SK-N-SH (cell line): ENCODE measurements at regions not wholly inside any gene's neighbourhood (a gene's known extent, or its start where the extent isn't known, plus 50 kb on each side); places are given as distances from the start of the nearest gene placed in this dataset.
A peak's percentile ranks its signal among the peaks of the same experiment; 100 is the strongest.

Experiments used
- CTCF ChIA-PET: fragments of 300-600, 350-600 bp; formaldehyde crosslinking; extraction: SDS; loops from one replicate; lab custom pipeline; 2021; lab: Yijun Ruan, JAX
- POLR2A ChIA-PET: fragments of 350-600 bp; sonication (Branson Sonifier 250); formaldehyde crosslinking; extraction: SDS; loops from one replicate; lab custom pipeline; 2020; ENCODE audit warnings: antibody characterized with exemption, inconsistent platforms; lab: Yijun Ruan, JAX
- DNase-seq: peaks from one replicate; pipeline ENCODE4 v3.0.0; 2012
- H2AFZ ChIP-seq: fragments of 200-600 bp; sonication (generic); 2 replicates; pipeline ENCODE4 v1.8.1; 2016; ENCODE audit warnings: antibody characterized with exemption, mild to moderate bottlenecking, low read depth
- H3F3A ChIP-seq: fragments of 200-600 bp; sonication (generic); replicated peaks from 2 replicates; pipeline ENCODE3; 2016; ENCODE audit warnings: antibody characterized with exemption, mild to moderate bottlenecking; ENCODE audit not compliant: insufficient read depth
- H3K27ac ChIP-seq, 2 experiments: fragments of 200-500 bp in 1 of 2; fragments of 200-600 bp in 1 of 2; sonication (Bioruptor generic) in 1 of 2; sonication (generic), shearing (Covaris generic) in 1 of 2; 2 replicates each; pipeline versions ENCODE4 v1.5.1 to v1.6.1; 2014 to 2016; ENCODE audit warnings: low read depth in 2 of 2, inconsistent platforms in 1 of 2, low read length in 1 of 2, mild to moderate bottlenecking in 1 of 2, mixed read lengths in 1 of 2
- H3K27me3 ChIP-seq: fragments of 200-600 bp; sonication (generic), shearing (Covaris generic); 2 replicates; pipeline ENCODE4 v1.6.1; 2016; ENCODE audit warnings: mixed run types; ENCODE audit not compliant: insufficient read depth
- H3K36me3 ChIP-seq, 2 experiments: fragments of 200-500 bp in 1 of 2; fragments of 200-600 bp in 1 of 2; sonication (Bioruptor generic) in 1 of 2; sonication (generic) in 1 of 2; replicated peaks in 1 of 2; 2 replicates each; pipeline versions ENCODE3 to v1.5.1; 2014 to 2016; ENCODE audit warnings: low read length in 1 of 2, mild to moderate bottlenecking in 1 of 2; ENCODE audit not compliant: insufficient read depth in 2 of 2, control insufficient read depth in 1 of 2
- H3K4me1 ChIP-seq, 2 experiments: fragments of 200-500 bp in 1 of 2; fragments of 200-600 bp in 1 of 2; sonication (Bioruptor generic) in 1 of 2; sonication (generic), shearing (Covaris generic) in 1 of 2; 2 replicates each; pipeline versions ENCODE4 v1.5.1 to v1.6.1; 2014 to 2016; ENCODE audit warnings: low read depth in 1 of 2, low read length in 1 of 2, mixed run types in 1 of 2; ENCODE audit not compliant: insufficient read depth in 2 of 2, control insufficient read depth in 1 of 2
- H3K4me2 ChIP-seq: fragments of 200-600 bp; sonication (generic), shearing (Covaris generic); 2 replicates; pipeline ENCODE4 v1.6.1; 2017; ENCODE audit warnings: mixed run types
- H3K4me3 ChIP-seq, 2 experiments: fragments of 200-500 bp in 1 of 2; fragments of 200-600 bp in 1 of 2; sonication (Bioruptor generic) in 1 of 2; sonication (generic), shearing (Covaris generic) in 1 of 2; 2 replicates each; pipeline versions ENCODE4 v1.5.1 to v1.8.1; 2014 to 2016; ENCODE audit warnings: low read depth in 2 of 2, inconsistent platforms in 1 of 2, low read length in 1 of 2, mild to moderate bottlenecking in 1 of 2, mixed read lengths in 1 of 2, moderate library complexity in 1 of 2
- H3K79me2 ChIP-seq: fragments of 200-600 bp; sonication (generic); 2 replicates; pipeline ENCODE4 v1.8.1; 2017; ENCODE audit warnings: mild to moderate bottlenecking; ENCODE audit not compliant: insufficient read depth
- H3K9ac ChIP-seq: fragments of 200-600 bp; sonication (generic); 2 replicates; pipeline ENCODE4 v1.6.1; 2017; ENCODE audit warnings: mixed run types
- H3K9me2 ChIP-seq: fragments of 200-600 bp; sonication (generic); 2 replicates; pipeline ENCODE4 v1.6.1; 2017; ENCODE audit warnings: mixed run types
- H3K9me3 ChIP-seq: fragments of 200-600 bp; sonication (generic); 2 replicates; pipeline ENCODE4 v1.6.1; 2017; ENCODE audit warnings: mixed run types, mild to moderate bottlenecking, moderate library complexity
- H4K20me1 ChIP-seq: fragments of 200-600 bp; sonication (generic); 2 replicates; pipeline ENCODE4 v1.6.1; 2017; ENCODE audit warnings: mild to moderate bottlenecking, mixed run types; ENCODE audit not compliant: insufficient read depth
- CHD2 ChIP-seq: fragments of 150-350 bp; IDR thresholded peaks from 2 replicates; pipeline ENCODE4 v1.6.1; 2018; ENCODE audit warnings: low read length; ENCODE audit not compliant: partially characterized antibody
- EP300 ChIP-seq, 2 experiments: IDR thresholded peaks; 2 replicates each; pipeline versions ENCODE4 v1.4.0 to v1.6.1; 2012; ENCODE audit warnings: borderline replicate concordance in 1 of 2, low read depth in 1 of 2, low read length in 1 of 2
- EZH2phosphoT487 ChIP-seq: fragments of 200-600 bp; sonication (generic); IDR thresholded peaks from 2 replicates; pipeline ENCODE4 v1.6.1; 2017; ENCODE audit warnings: low read depth, mixed run types, mild to moderate bottlenecking, antibody characterized with exemption, moderate library complexity, borderline replicate concordance
- FOSL2 ChIP-seq: IDR thresholded peaks from 2 replicates; pipeline ENCODE4 v1.4.0; 2012; ENCODE audit warnings: low read depth, mild to moderate bottlenecking, moderate library complexity, borderline replicate concordance
- FOXJ3 ChIP-seq: sonication (generic); formaldehyde crosslinking; IDR thresholded peaks from 2 replicates; pipeline ENCODE4 v1.5.1; 2020; ENCODE audit warnings: mild to moderate bottlenecking, missing genetic modification reagents
- JUND ChIP-seq: IDR thresholded peaks from 2 replicates; pipeline ENCODE4 v1.4.0; 2012
- MAX ChIP-seq: IDR thresholded peaks from 2 replicates; pipeline ENCODE4 v1.4.0; 2012; ENCODE audit warnings: low read depth
- NRF1 ChIP-seq: IDR thresholded peaks from 2 replicates; pipeline ENCODE4 v1.6.1; 2012; ENCODE audit warnings: low read depth, mild to moderate bottlenecking, low read length
- PBX3 ChIP-seq: IDR thresholded peaks from 2 replicates; pipeline ENCODE4; 2012
- POLR2AphosphoS5 ChIP-seq: IDR thresholded peaks from 2 replicates; pipeline ENCODE4 v1.6.1; 2012; ENCODE audit warnings: low read depth, low read length
- RAD21 ChIP-seq: IDR thresholded peaks from 2 replicates; pipeline ENCODE4 v1.6.1; 2012; ENCODE audit warnings: mild to moderate bottlenecking, low read length
- RCOR1 ChIP-seq: fragments of 150-350 bp; IDR thresholded peaks from 2 replicates; pipeline ENCODE4 v1.6.1; 2017; ENCODE audit warnings: antibody characterized with exemption, low read length
- RXRA ChIP-seq: IDR thresholded peaks from 2 replicates; pipeline ENCODE4 v1.4.0; 2012; ENCODE audit warnings: low read depth, mild to moderate bottlenecking, borderline replicate concordance
- TAF1 ChIP-seq: IDR thresholded peaks from 2 replicates; pipeline ENCODE4 v1.6.1; 2012; ENCODE audit warnings: low read depth, mild to moderate bottlenecking, low read length, moderate library complexity, borderline replicate concordance
- TCF12 ChIP-seq: IDR thresholded peaks from 2 replicates; pipeline ENCODE4 v1.4.0; 2012
- USF1 ChIP-seq: IDR thresholded peaks from 2 replicates; pipeline ENCODE4 v1.4.0; 2012; ENCODE audit warnings: low read depth, borderline replicate concordance
- ZBTB33 ChIP-seq: IDR thresholded peaks from 2 replicates; pipeline ENCODE4 v1.4.0; 2012; ENCODE audit warnings: low read depth, borderline replicate concordance
- WGBS: methylation state at CpG from one replicate; pipeline ENCODE4 v1.1.6; 2017; ENCODE audit warnings: low lambda C conversion rate; 5-methylcytosine and 5-hydroxymethylcytosine counted together

- Histone ChIP-seq H3K36me3 (no peaks in the 10 kb centered on the region), H3K9me2 (no peaks in the 10 kb centered on the region), H3K27ac (peak overlapping the region in 1 of 2 experiments; percentile 39; a peak in 1 of 4 replicates), H3K9me3 (no peaks in the 10 kb centered on the region), H3F3A (peaks cover 16% of the 10 kb centered on the region), H3K79me2 (no peaks in the 10 kb centered on the region), H4K20me1 (no peaks in the 10 kb centered on the region), H3K27me3 (no peaks in the 10 kb centered on the region), H3K4me2 (no peak overlapping the region), H3K4me1 (peaks cover 0 to 12% of the 10 kb centered on the region in 2 experiments; a peak in 1 of 4 replicates), H2AFZ (no peak overlapping the region), H3K4me3 (no peak overlapping the region), H3K9ac (no peak overlapping the region)
- CTCF ChIA-PET, result no interaction called here
- 75% methylated on average over 7 of the region's 7 CpGs for WGBS
- no peak for DNase-seq
- POLR2A ChIA-PET, result no interaction called here
- TF ChIP-seq PBX3, result no peak
- no peak for TF ChIP-seq TCF12
- no peak for TF ChIP-seq FOSL2
- no peak for TF ChIP-seq JUND
- no peak for TF ChIP-seq RXRA
- TF ChIP-seq MAX, result no peak
- no peak for TF ChIP-seq RAD21
- TF ChIP-seq EZH2phosphoT487, result no peak
- TF ChIP-seq POLR2AphosphoS5, result no peak
- no peak for TF ChIP-seq FOXJ3 (CRISPR knock-in tag)
- no peak for TF ChIP-seq RCOR1
- no peak for TF ChIP-seq ZBTB33
- TF ChIP-seq CHD2, result no peak
- no peak for TF ChIP-seq EP300 (IDR thresholded peaks at IDR 0.05; ENCODE audit: borderline replicate concordance in 1 of 2, low read depth in 1 of 2, low read length in 1 of 2)
- no peak for TF ChIP-seq TAF1
- no peak for TF ChIP-seq USF1
- no peak for TF ChIP-seq NRF1
Measured at GRCh38 chr6:4356899-4357659, 221.7 kb upstream of the ECI2 start.
